ENCODE measurements at regions not wholly inside any gene's neighbourhood (a gene's known extent, or its start where the extent isn't known, plus 50 kb on each side); places are given as distances from the start of the nearest gene placed in this dataset.

GRCh38 chr1:230016159-230016558, 50.9 kb upstream of the GALNT2 start (continued):
- TF ChIP-seq ZNF654 (tag by site-specific recombination; IDR thresholded peaks at IDR 0.05; ENCODE audit: low read depth) (no peak), ZNF404 (tag by site-specific recombination; IDR thresholded peaks at IDR 0.05) (no peak), ZNF155 (tag by site-specific recombination; IDR thresholded peaks at IDR 0.05) (no peak), KLF17 (tag by site-specific recombination; IDR thresholded peaks at IDR 0.05) (no peak), ZNF843 (tag by site-specific recombination; IDR thresholded peaks at IDR 0.05) (no peak), ZNF19 (tag by site-specific recombination; IDR thresholded peaks at IDR 0.05; ENCODE audit: low read depth) (no peak), ZNF626 (tag by site-specific recombination; IDR thresholded peaks at IDR 0.05) (no peak), ZNF362 (tag by site-specific recombination; IDR thresholded peaks at IDR 0.05) (no peak), ZNF138 (tag by site-specific recombination; IDR thresholded peaks at IDR 0.05; ENCODE audit: borderline replicate concordance) (no peak), ZNF530 (tag by site-specific recombination; IDR thresholded peaks at IDR 0.05; ENCODE audit: low read depth) (no peak), ZBTB17 (tag by site-specific recombination; IDR thresholded peaks at IDR 0.05) (no peak)

All from HEK293 (cell line).